BJ (cell line): ENCODE measurements at regions not wholly inside any gene's neighbourhood (a gene's known extent, or its start where the extent isn't known, plus 50 kb on each side); places are given as distances from the start of the nearest gene placed in this dataset.

Experiments
- CTCF ChIA-PET: fragments of 350-600 bp; formaldehyde crosslinking; extraction: SDS; loops from one replicate; lab custom pipeline; 2021; ENCODE audit warnings: antibody characterized with exemption, inconsistent platforms; lab: Yijun Ruan, JAX
- POLR2A ChIA-PET: fragments of 300-600 bp; sonication (Branson Sonifier 250); formaldehyde crosslinking; extraction: SDS; loops from one replicate; lab custom pipeline; 2021; ENCODE audit warnings: antibody characterized with exemption; lab: Charles Lee
- DNase-seq: peaks from one replicate; pipeline ENCODE4 v3.0.0-alpha.2; 2011; ENCODE audit warnings: low read depth
- H3K27me3 ChIP-seq: 2 replicates; pipeline ENCODE4 v1.6.0; 2011; ENCODE audit warnings: low read length; ENCODE audit not compliant: control insufficient read depth, insufficient read depth
- H3K36me3 ChIP-seq: 2 replicates; pipeline ENCODE4 v1.5.1; 2011; ENCODE audit warnings: low read length; ENCODE audit not compliant: control insufficient read depth, insufficient read depth
- H3K4me3 ChIP-seq: 2 replicates; pipeline ENCODE4 v1.5.1; 2011; ENCODE audit warnings: low read depth, mild to moderate bottlenecking, control low read depth, low read length
- TF ChIP-seq, protein P1 (sequence below): IDR thresholded peaks from 2 replicates; pipeline ENCODE4 v1.5.1; 2011; ENCODE audit warnings: low read depth, mild to moderate bottlenecking, control low read depth, inconsistent platforms, low read length, moderate library complexity; ENCODE audit not compliant: insufficient read depth

DNA sequence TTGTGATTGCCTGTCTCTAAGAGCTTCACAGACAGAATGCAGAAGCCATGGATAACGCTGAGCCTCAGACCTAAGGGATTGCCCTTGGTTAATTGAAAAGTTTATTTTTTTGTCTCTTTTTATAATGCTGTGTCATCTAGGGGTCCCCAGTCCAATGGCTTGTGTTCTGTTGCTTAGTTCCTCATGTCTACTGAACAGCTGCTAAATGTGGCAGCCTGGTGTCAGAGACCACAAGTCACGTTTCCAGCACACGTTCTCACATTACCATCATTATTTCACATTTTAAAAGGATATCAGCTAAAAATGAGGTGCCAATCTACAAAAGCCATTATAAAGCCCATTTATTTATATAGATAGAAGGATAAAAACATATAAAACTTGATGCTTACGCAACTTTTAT lies 1362.0 kb downstream of the PCDH9 start:
- H3K4me3 ChIP-seq: no peak overlapping the region
- no peak for DNase-seq
- H3K27me3 ChIP-seq: no peaks in the 10 kb centered on the region
- no peaks in the 10 kb centered on the region for H3K36me3 ChIP-seq
- TF ChIP-seq, protein P1, sequence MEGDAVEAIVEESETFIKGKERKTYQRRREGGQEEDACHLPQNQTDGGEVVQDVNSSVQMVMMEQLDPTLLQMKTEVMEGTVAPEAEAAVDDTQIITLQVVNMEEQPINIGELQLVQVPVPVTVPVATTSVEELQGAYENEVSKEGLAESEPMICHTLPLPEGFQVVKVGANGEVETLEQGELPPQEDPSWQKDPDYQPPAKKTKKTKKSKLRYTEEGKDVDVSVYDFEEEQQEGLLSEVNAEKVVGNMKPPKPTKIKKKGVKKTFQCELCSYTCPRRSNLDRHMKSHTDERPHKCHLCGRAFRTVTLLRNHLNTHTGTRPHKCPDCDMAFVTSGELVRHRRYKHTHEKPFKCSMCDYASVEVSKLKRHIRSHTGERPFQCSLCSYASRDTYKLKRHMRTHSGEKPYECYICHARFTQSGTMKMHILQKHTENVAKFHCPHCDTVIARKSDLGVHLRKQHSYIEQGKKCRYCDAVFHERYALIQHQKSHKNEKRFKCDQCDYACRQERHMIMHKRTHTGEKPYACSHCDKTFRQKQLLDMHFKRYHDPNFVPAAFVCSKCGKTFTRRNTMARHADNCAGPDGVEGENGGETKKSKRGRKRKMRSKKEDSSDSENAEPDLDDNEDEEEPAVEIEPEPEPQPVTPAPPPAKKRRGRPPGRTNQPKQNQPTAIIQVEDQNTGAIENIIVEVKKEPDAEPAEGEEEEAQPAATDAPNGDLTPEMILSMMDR: no peak
- CTCF ChIA-PET: no interaction called here
- POLR2A ChIA-PET: no interaction called here

DNA sequence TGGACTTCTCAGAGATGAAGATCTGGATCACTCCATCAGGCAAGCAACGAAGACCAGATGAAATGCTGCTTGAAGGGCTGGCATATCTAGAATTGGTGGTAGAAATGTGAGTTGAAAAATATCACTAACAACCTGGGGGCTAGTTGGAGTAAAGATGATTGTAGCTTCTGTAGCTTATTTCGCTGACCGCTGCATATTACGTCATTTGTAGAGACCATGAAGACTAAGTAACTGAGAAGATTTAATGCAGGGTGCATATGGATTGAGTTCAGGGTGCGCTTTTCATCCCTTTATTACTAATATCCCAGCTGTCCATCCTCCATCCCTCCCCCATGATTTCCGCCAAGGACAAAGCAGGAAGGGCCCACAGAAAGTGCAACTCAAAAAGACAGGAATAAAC lies 1364.0 kb downstream of the PCDH9 start:
- no peaks in the 10 kb centered on the region for H3K27me3 ChIP-seq
- H3K36me3 ChIP-seq: no peaks in the 10 kb centered on the region
- no peak for DNase-seq
- no peak overlapping the region for H3K4me3 ChIP-seq
- ChIA-PET CTCF (interaction anchor here (1.3 kb wide), 1 partner anchor 17 kb away, joined by 4 read pairs; no protein-coding TSS in a partner anchor), POLR2A (no interaction called here)
- TF ChIP-seq, protein P1: no peak

DNA sequence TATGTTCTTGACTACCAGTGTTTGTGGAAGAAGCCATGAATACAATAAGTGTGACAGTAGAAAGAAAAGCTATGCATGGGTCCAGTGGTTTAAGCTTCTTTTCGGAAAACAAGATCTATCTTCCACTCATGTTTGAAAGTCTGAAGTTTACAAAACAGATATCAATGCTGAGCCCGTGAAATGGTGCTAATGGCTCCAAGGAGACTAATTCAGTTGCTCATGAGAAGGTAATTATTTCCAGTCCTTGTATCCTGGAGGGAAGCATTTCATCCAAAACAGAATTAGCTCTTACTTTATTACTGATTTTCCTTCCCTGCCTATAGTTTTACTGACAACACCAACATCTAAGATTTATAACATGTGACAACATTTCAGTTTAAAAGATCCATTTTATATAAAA lies 1364.9 kb downstream of the PCDH9 start:
- POLR2A ChIA-PET: no interaction called here

DNA sequence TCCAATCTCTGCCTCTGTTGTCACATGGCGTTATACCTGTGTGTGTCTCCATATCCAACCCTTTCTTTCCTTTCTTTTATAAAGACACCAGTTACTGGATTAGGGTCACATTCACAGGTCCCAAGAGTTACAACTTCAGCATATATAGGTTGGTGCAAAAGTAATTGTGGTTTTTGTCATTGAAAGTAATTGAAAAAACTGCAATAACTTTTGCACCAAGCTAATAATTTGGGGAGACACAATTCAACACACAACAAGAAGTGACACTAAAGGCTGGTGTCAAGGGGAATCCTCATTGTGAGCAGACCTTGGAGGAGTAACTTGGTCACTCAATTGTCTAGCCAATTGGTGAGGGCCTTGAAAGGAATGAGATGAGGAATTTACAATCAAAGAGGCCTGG lies 1366.1 kb downstream of the PCDH9 start:
- Histone ChIP-seq H3K36me3 (no peaks in the 10 kb centered on the region), H3K27me3 (no peaks in the 10 kb centered on the region), H3K4me3 (no peak overlapping the region)
- TF ChIP-seq, protein P1: no peak
- ChIA-PET POLR2A (no interaction called here), CTCF (no interaction called here)
- DNase-seq: no peak

More for the DNA sequence above, 1364.9 kb downstream of the PCDH9 start:
- H3K36me3 ChIP-seq: no peaks in the 10 kb centered on the region
- DNase-seq: no peak
- CTCF ChIA-PET: interaction anchor here (0.6 kb wide), 1 partner anchor 693 kb away, joined by 5 read pairs; no protein-coding TSS in a partner anchor
- TF ChIP-seq, protein P1: no peak
- H3K27me3 ChIP-seq: no peaks in the 10 kb centered on the region
- H3K4me3 ChIP-seq: no peak overlapping the region

GRCh38 chr13:65860306-65860705 lies 1369.8 kb downstream of the PCDH9 start:
- no peaks in the 10 kb centered on the region for H3K36me3 ChIP-seq
- CTCF ChIA-PET: interaction anchor here (1.0 kb wide), 1 partner anchor 14 kb away, joined by 3 read pairs; no protein-coding TSS in a partner anchor
- POLR2A ChIA-PET: no interaction called here
- no peak for DNase-seq
- H3K27me3 ChIP-seq: no peaks in the 10 kb centered on the region
- H3K4me3 ChIP-seq: no peak overlapping the region
- TF ChIP-seq, protein P1: no peak
